ENCODE measurements at regions not wholly inside any gene's neighbourhood (a gene's known extent, or its start where the extent isn't known, plus 50 kb on each side); places are given as distances from the start of the nearest gene placed in this dataset.
"Not testable (repeated sequence)": the region's sequence is repeated elsewhere in the genome, so short reads cannot be mapped to it uniquely, and the experiment has no call there.

GRCh38 chr2:200119236-200119635 is 163.9 kb downstream of the MAIP1 start:
- POLR2A ChIA-PET: no interaction called here
- no peaks in the 10 kb centered on the region; the same call in 1 of the 2 replicates for H3K27me3 ChIP-seq (ENCODE audit: control insufficient read depth, insufficient read depth, low read length)
- no peak overlapping the region for H3K4me3 ChIP-seq (ENCODE audit: low read depth, low read length)
- CTCF ChIA-PET: interaction anchor here (0.6 to 1.0 kb wide), 2 partner anchors 8 to 125 kb away, joined by 3 read pairs; no protein-coding TSS in a partner anchor
- no peaks in the 10 kb centered on the region for H3K36me3 ChIP-seq (ENCODE audit: control insufficient read depth, insufficient read depth, low read length)
- TF ChIP-seq CTCF (IDR thresholded peaks at IDR 0.05; ENCODE audit: insufficient read depth, low read depth, low read length): no peak
- no peak for DNase-seq (ENCODE audit: low read depth)

GRCh38 chr2:200121931-200122330 is 166.5 kb downstream of the MAIP1 start:
- no peak for TF ChIP-seq CTCF (IDR thresholded peaks at IDR 0.05; ENCODE audit: insufficient read depth, low read depth, low read length)
- CTCF ChIA-PET: no interaction called here

GRCh38 chr2:200122683-200123082 is 167.3 kb downstream of the MAIP1 start:
- ChIA-PET POLR2A (no interaction called here), CTCF (no interaction called here)
- DNase-seq (ENCODE audit: low read depth): no peak

More at GRCh38 chr2:200121931-200122330, 166.5 kb downstream of the MAIP1 start:
- no peak for DNase-seq (ENCODE audit: low read depth)
- Histone ChIP-seq H3K27me3 (ENCODE audit: control insufficient read depth, insufficient read depth, low read length) (no peaks in the 10 kb centered on the region; the same call in 1 of the 2 replicates), H3K36me3 (ENCODE audit: control insufficient read depth, insufficient read depth, low read length) (no peaks in the 10 kb centered on the region), H3K4me3 (ENCODE audit: low read depth, low read length) (no peak overlapping the region)
- POLR2A ChIA-PET: interaction anchor here (0.6 kb wide), 1 partner anchor 147 kb away, joined by 3 read pairs; no protein-coding TSS in a partner anchor

GRCh38 chr2:200124665-200125368 is 169.4 kb downstream of the MAIP1 start:
- H3K36me3 ChIP-seq (ENCODE audit: control insufficient read depth, insufficient read depth, low read length); POLR2A ChIA-PET; DNase-seq (ENCODE audit: low read depth); H3K4me3 ChIP-seq (ENCODE audit: low read depth, low read length); H3K27me3 ChIP-seq (ENCODE audit: control insufficient read depth, insufficient read depth, low read length): not testable (repeated sequence)
- CTCF ChIA-PET: interaction anchor here (0.7 kb wide), 1 partner anchor 14 kb away, joined by 3 read pairs; no protein-coding TSS in a partner anchor

More at GRCh38 chr2:200122683-200123082, 167.3 kb downstream of the MAIP1 start:
- no peaks in the 10 kb centered on the region for H3K36me3 ChIP-seq (ENCODE audit: control insufficient read depth, insufficient read depth, low read length)
- no peak overlapping the region for H3K4me3 ChIP-seq (ENCODE audit: low read depth, low read length)
- TF ChIP-seq CTCF (IDR thresholded peaks at IDR 0.05; ENCODE audit: insufficient read depth, low read depth, low read length): no peak
- H3K27me3 ChIP-seq (ENCODE audit: control insufficient read depth, insufficient read depth, low read length): no peaks in the 10 kb centered on the region; the same call in 1 of the 2 replicates

GRCh38 chr2:200125444-200126284 is 170.3 kb downstream of the MAIP1 start:
- TF ChIP-seq CTCF (IDR thresholded peaks at IDR 0.05; ENCODE audit: insufficient read depth, low read depth, low read length): no peak
- ChIA-PET CTCF (interaction anchor here (0.7 kb wide), 1 partner anchor 13 kb away, joined by 3 read pairs; no protein-coding TSS in a partner anchor), POLR2A (no interaction called here)
- no peak for DNase-seq (ENCODE audit: low read depth)
- Histone ChIP-seq H3K36me3 (ENCODE audit: control insufficient read depth, insufficient read depth, low read length) (no peaks in the 10 kb centered on the region), H3K27me3 (ENCODE audit: control insufficient read depth, insufficient read depth, low read length) (no peaks in the 10 kb centered on the region; the same call in 1 of the 2 replicates), H3K4me3 (ENCODE audit: low read depth, low read length) (no peak overlapping the region)

- CTCF ChIA-PET; H3K4me3 ChIP-seq (ENCODE audit: low read depth, low read length); DNase-seq (ENCODE audit: low read depth); POLR2A ChIA-PET; H3K27me3 ChIP-seq (ENCODE audit: control insufficient read depth, insufficient read depth, low read length); H3K36me3 ChIP-seq (ENCODE audit: control insufficient read depth, insufficient read depth, low read length): not testable (repeated sequence)
Measured at GRCh38 chr2:200126285-200126670, 170.9 kb downstream of the MAIP1 start.

GRCh38 chr2:200126680-200127079 is 171.3 kb downstream of the MAIP1 start:
- H3K27me3 ChIP-seq (ENCODE audit: control insufficient read depth, insufficient read depth, low read length); H3K4me3 ChIP-seq (ENCODE audit: low read depth, low read length); CTCF ChIA-PET; DNase-seq (ENCODE audit: low read depth); H3K36me3 ChIP-seq (ENCODE audit: control insufficient read depth, insufficient read depth, low read length); POLR2A ChIA-PET: not testable (repeated sequence)
